KMS-11 (cell line): ENCODE measurements at regions not wholly inside any gene's neighbourhood (a gene's known extent, or its start where the extent isn't known, plus 50 kb on each side); places are given as distances from the start of the nearest gene placed in this dataset.

ENCODE experiments used
- H2AFZ ChIP-seq: fragments of 200-600 bp; sonication (generic); 2 replicates; pipeline ENCODE4 v1.6.1; 2016; ENCODE audit warnings: antibody characterized with exemption, mixed run types, low read depth
- H3K27ac ChIP-seq: fragments of 200-600 bp; sonication (generic); 2 replicates; pipeline ENCODE4 v1.6.1; 2016; ENCODE audit warnings: mild to moderate bottlenecking, mixed run types
- H3K27me3 ChIP-seq: fragments of 200-600 bp; sonication (generic); 2 replicates; pipeline ENCODE4 v1.6.1; 2017; ENCODE audit warnings: mild to moderate bottlenecking, low read depth, mixed run types, moderate library complexity; ENCODE audit not compliant: insufficient read depth
- H3K36me3 ChIP-seq: fragments of 200-600 bp; sonication (generic); 2 replicates; pipeline ENCODE4 v1.6.1; 2017; ENCODE audit warnings: mild to moderate bottlenecking, mixed run types; ENCODE audit not compliant: insufficient read depth
- H3K4me1 ChIP-seq: fragments of 200-600 bp; sonication (generic); 2 replicates; pipeline ENCODE4 v1.6.1; 2016; ENCODE audit warnings: mild to moderate bottlenecking, low read depth, mixed run types; ENCODE audit not compliant: poor library complexity, severe bottlenecking
- H3K4me2 ChIP-seq: fragments of 200-600 bp; sonication (generic); 2 replicates; pipeline ENCODE4 v1.7.0; 2016; ENCODE audit warnings: mild to moderate bottlenecking, mixed run types
- H3K4me3 ChIP-seq: fragments of 200-600 bp; sonication (generic); IDR thresholded peaks from 2 replicates; pipeline ENCODE4 v1.6.1; 2017; ENCODE audit warnings: low read depth, low read length, mixed read lengths; ENCODE audit not compliant: insufficient read depth
- H3K79me2 ChIP-seq: fragments of 200-600 bp; sonication (generic); 2 replicates; pipeline ENCODE4 v1.6.1; 2016; ENCODE audit warnings: low read depth, mixed run types; ENCODE audit not compliant: insufficient read depth
- H3K9ac ChIP-seq: fragments of 200-600 bp; sonication (generic); 2 replicates; pipeline ENCODE4 v1.6.1; 2016; ENCODE audit warnings: mild to moderate bottlenecking, mixed run types
- H4K20me1 ChIP-seq: fragments of 200-600 bp; sonication (generic); 2 replicates; pipeline ENCODE4 v1.6.1; 2016; ENCODE audit warnings: mild to moderate bottlenecking, mixed run types; ENCODE audit not compliant: insufficient read depth
- TF ChIP-seq, protein P1 (sequence below): fragments of 200-600 bp; sonication (generic); conservative IDR thresholded peaks from 2 replicates; pipeline ENCODE4 v1.6.1; 2017; ENCODE audit warnings: low read depth, mild to moderate bottlenecking, antibody characterized with exemption, low read length, moderate library complexity, mixed read lengths

- Histone ChIP-seq H2AFZ (no peak overlapping the region), H3K36me3 (no peaks in the 10 kb centered on the region), H4K20me1 (no peaks in the 10 kb centered on the region), H3K4me1 (peaks cover 10% of the 10 kb centered on the region), H3K9ac (no peak overlapping the region), H3K4me2 (no peak overlapping the region), H3K27ac (no peak overlapping the region), H3K4me3 (no peak overlapping the region), H3K27me3 (no peaks in the 10 kb centered on the region), H3K79me2 (no peaks in the 10 kb centered on the region)
- TF ChIP-seq, protein P1, sequence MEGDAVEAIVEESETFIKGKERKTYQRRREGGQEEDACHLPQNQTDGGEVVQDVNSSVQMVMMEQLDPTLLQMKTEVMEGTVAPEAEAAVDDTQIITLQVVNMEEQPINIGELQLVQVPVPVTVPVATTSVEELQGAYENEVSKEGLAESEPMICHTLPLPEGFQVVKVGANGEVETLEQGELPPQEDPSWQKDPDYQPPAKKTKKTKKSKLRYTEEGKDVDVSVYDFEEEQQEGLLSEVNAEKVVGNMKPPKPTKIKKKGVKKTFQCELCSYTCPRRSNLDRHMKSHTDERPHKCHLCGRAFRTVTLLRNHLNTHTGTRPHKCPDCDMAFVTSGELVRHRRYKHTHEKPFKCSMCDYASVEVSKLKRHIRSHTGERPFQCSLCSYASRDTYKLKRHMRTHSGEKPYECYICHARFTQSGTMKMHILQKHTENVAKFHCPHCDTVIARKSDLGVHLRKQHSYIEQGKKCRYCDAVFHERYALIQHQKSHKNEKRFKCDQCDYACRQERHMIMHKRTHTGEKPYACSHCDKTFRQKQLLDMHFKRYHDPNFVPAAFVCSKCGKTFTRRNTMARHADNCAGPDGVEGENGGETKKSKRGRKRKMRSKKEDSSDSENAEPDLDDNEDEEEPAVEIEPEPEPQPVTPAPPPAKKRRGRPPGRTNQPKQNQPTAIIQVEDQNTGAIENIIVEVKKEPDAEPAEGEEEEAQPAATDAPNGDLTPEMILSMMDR = no peak
Observed at GRCh38 chr7:32219416-32219815, 149.2 kb upstream of the PDE1C start.

DNA sequence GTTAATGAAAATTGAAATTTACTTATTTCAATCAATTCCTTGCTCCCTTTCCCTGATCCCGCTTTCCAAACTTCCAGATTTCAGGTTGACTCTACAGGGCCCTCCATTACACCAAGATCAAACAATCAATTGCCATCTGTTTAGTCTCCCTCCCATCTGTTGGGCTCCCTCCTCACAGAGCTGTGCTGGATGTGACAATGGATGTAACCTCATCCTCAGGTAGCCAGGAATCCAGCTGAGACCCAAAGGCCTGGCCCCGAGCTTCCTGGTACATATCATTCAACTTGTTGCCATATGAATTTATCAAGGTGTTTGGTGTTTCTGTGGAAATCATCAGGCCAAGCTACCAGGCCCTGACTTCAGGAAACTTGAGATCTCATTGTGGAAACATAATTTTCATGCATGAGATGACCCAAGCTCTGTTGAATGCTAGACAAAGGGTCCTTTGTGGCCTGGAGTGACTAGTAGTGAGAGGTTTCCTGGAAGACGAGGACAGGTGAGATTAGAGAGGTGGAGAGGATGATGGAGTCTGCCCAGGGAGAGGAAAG is 148.6 kb upstream of the PDE1C start:
- no peak overlapping the region for H2AFZ ChIP-seq
- H3K27me3 ChIP-seq = no peaks in the 10 kb centered on the region
- no peak overlapping the region for H3K27ac ChIP-seq
- H3K4me2 ChIP-seq = no peak overlapping the region
- H3K4me3 ChIP-seq = no peak overlapping the region
- no peak overlapping the region for H3K9ac ChIP-seq
- H3K79me2 ChIP-seq = no peaks in the 10 kb centered on the region
- TF ChIP-seq, protein P1 = no peak
- no peaks in the 10 kb centered on the region for H4K20me1 ChIP-seq
- peaks cover 10% of the 10 kb centered on the region for H3K4me1 ChIP-seq
- no peaks in the 10 kb centered on the region for H3K36me3 ChIP-seq

- Histone ChIP-seq H3K79me2 (no peaks in the 10 kb centered on the region), H2AFZ (no peak overlapping the region), H3K4me2 (no peak overlapping the region), H3K9ac (no peak overlapping the region), H3K4me3 (no peak overlapping the region), H3K4me1 (peaks cover 10% of the 10 kb centered on the region), H3K27ac (no peak overlapping the region), H3K27me3 (no peaks in the 10 kb centered on the region), H4K20me1 (no peaks in the 10 kb centered on the region), H3K36me3 (no peaks in the 10 kb centered on the region)
- TF ChIP-seq, protein P1 = no peak
Observed at GRCh38 chr7:32218154-32218467, 147.9 kb upstream of the PDE1C start.

- peaks cover 10% of the 10 kb centered on the region for H3K4me1 ChIP-seq
- no peaks in the 10 kb centered on the region for H3K36me3 ChIP-seq
- TF ChIP-seq, protein P1 = no peak
- no peaks in the 10 kb centered on the region for H3K79me2 ChIP-seq
- H3K9ac ChIP-seq = no peak overlapping the region
- no peaks in the 10 kb centered on the region for H4K20me1 ChIP-seq
- H3K4me2 ChIP-seq = no peak overlapping the region
- no peak overlapping the region for H3K4me3 ChIP-seq
- H3K27me3 ChIP-seq = no peaks in the 10 kb centered on the region
- no peak overlapping the region for H3K27ac ChIP-seq
- H2AFZ ChIP-seq = no peak overlapping the region
Observed at GRCh38 chr7:32217341-32218153, 147.3 kb upstream of the PDE1C start.
